ENCODE measurements at regions not wholly inside any gene's neighbourhood (a gene's known extent, or its start where the extent isn't known, plus 50 kb on each side); places are given as distances from the start of the nearest gene placed in this dataset.

DNA sequence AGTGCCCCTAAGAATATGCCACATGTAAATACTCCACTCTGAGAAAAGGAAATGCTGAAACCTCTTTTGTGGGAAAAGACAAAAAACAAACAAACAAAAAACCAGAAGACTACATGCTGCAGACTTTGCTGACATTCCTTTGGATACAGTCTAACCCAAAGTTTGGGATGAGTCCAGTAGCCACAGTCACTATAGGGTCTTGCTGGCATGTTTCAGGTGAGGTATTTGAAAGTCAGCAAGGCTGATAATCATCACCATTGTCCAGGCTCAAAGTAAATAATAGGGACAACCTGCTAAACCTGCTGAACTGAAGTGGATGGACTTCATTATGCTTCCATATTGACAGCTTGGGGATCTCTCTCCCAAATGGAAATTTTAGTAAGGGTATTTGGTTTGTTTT is 1087.0 kb upstream of the LRRTM3 start:
- DNase-seq (ENCODE audit: low spot score) (no peak), ATAC-seq (no peak), FAIRE-seq (no peak)
- no peak overlapping the region for H3K27ac ChIP-seq (ENCODE audit: extremely low read length, insufficient read depth, low read length)
- H3K4me2 ChIP-seq (ENCODE audit: low read depth, low read length) = no peak overlapping the region
- in situ Hi-C loops (cut with HindIII; ENCODE audit: extremely low pct_ligation_motif_present, low pct_unique_long_range_greater_than_20kb) (no loop called here), intact Hi-C loops (cut with micrococcal nuclease; ENCODE audit: unreplicated experiment) (no loop called here)
- no peak overlapping the region for H3K9ac ChIP-seq (ENCODE audit: insufficient read depth, low read depth, low read length)
- H4K20me1 ChIP-seq (ENCODE audit: insufficient read depth, low read length) = no peaks in the 10 kb centered on the region
- H3K27me3 ChIP-seq (ENCODE audit: control insufficient read depth in 1 of 2, insufficient read depth in 2 of 2, low read length in 2 of 2) = no peaks in the 10 kb centered on the region
- no peak overlapping the region for H3K4me3 ChIP-seq (replicated peaks in 1 of 3; ENCODE audit: insufficient read depth in 1 of 3, low read depth in 2 of 3, low read length in 3 of 3)
- H3K36me3 ChIP-seq (replicated peaks in 1 of 2; ENCODE audit: control insufficient read depth in 1 of 2, insufficient read depth in 2 of 2, low read length in 2 of 2) = no peaks in the 10 kb centered on the region
- TF ChIP-seq ZZZ3 (CRISPR knock-in tag; IDR thresholded peaks at IDR 0.05; ENCODE audit: borderline replicate concordance) = no peak
- TF ChIP-seq SMYD3 (CRISPR knock-in tag; IDR thresholded peaks at IDR 0.05) = no peak
- no peak for TF ChIP-seq TOPORS (CRISPR knock-in tag; IDR thresholded peaks at IDR 0.05)
- TF ChIP-seq REXO4 (CRISPR knock-in tag; IDR thresholded peaks at IDR 0.05; ENCODE audit: borderline replicate concordance) = no peak
- no peak for TF ChIP-seq DR1 (CRISPR knock-in tag; IDR thresholded peaks at IDR 0.05)
- no peak for TF ChIP-seq BHLHE40 (IDR thresholded peaks at IDR 0.05; ENCODE audit: low read length)
- no peak for TF ChIP-seq FOXM1 (CRISPR knock-in tag; IDR thresholded peaks at IDR 0.05)
- no peak for TF ChIP-seq SALL1 (CRISPR knock-in tag; IDR thresholded peaks at IDR 0.05)
- TF ChIP-seq SIX1 (CRISPR knock-in tag; IDR thresholded peaks at IDR 0.05; ENCODE audit: borderline replicate concordance) = no peak
- no peak for TF ChIP-seq PHB2 (IDR thresholded peaks at IDR 0.05; ENCODE audit: partially characterized antibody)
- no peak for TF ChIP-seq SP5 (CRISPR knock-in tag; IDR thresholded peaks at IDR 0.05; ENCODE audit: borderline replicate concordance, low read depth)
- TF ChIP-seq ZC3H13 (CRISPR knock-in tag; IDR thresholded peaks at IDR 0.05) = no peak
- TF ChIP-seq ZNF556 (CRISPR knock-in tag; IDR thresholded peaks at IDR 0.05; ENCODE audit: borderline replicate concordance) = no peak
- TF ChIP-seq NR2F6 (IDR thresholded peaks at IDR 0.05) = no peak
- TF ChIP-seq NR2F6 (CRISPR knock-in tag; IDR thresholded peaks at IDR 0.05) = no peak
- TF ChIP-seq ZNF263 (CRISPR knock-in tag; IDR thresholded peaks at IDR 0.05) = no peak
- no peak for TF ChIP-seq MTF1 (CRISPR knock-in tag; IDR thresholded peaks at IDR 0.05)
- TF ChIP-seq, protein P1, sequence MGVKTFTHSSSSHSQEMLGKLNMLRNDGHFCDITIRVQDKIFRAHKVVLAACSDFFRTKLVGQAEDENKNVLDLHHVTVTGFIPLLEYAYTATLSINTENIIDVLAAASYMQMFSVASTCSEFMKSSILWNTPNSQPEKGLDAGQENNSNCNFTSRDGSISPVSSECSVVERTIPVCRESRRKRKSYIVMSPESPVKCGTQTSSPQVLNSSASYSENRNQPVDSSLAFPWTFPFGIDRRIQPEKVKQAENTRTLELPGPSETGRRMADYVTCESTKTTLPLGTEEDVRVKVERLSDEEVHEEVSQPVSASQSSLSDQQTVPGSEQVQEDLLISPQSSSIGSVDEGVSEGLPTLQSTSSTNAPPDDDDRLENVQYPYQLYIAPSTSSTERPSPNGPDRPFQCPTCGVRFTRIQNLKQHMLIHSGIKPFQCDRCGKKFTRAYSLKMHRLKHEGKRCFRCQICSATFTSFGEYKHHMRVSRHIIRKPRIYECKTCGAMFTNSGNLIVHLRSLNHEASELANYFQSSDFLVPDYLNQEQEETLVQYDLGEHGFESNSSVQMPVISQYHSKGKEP (CRISPR knock-in tag; IDR thresholded peaks at IDR 0.05) = no peak
- TF ChIP-seq CBX5 (CRISPR knock-in tag; IDR thresholded peaks at IDR 0.05; ENCODE audit: borderline replicate concordance) = no peak
- TF ChIP-seq ZFP90 (CRISPR knock-in tag; IDR thresholded peaks at IDR 0.05; ENCODE audit: borderline replicate concordance) = no peak
- TF ChIP-seq GTF3A (CRISPR knock-in tag; conservative IDR thresholded peaks at IDR 0.05) = no peak
- no peaks in the 10 kb centered on the region for H3K9me3 ChIP-seq (ENCODE audit: low read length)
- no TSS peak for BruUV-seq (replicated peaks)
- no peak overlapping the region for H2AFZ ChIP-seq (ENCODE audit: low read length)
- H3K4me1 ChIP-seq (ENCODE audit: insufficient read depth, low read length) = no peaks in the 10 kb centered on the region
- no peaks in the 10 kb centered on the region for H3K79me2 ChIP-seq (ENCODE audit: insufficient read depth, low read length)
- ChIA-PET CTCF (ENCODE audit: low intra/inter-chr PET ratio, low total read pairs) (no interaction called here), POLR2A (no interaction called here)

Data from HepG2 (cell line).